ENCODE measurements at regions not wholly inside any gene's neighbourhood (a gene's known extent, or its start where the extent isn't known, plus 50 kb on each side); places are given as distances from the start of the nearest gene placed in this dataset.

GRCh38 chr6:44665683-44666082 is 278.2 kb downstream of the CDC5L start:
- H3K4me3 ChIP-seq (ENCODE audit: low read depth, low read length), result no peak overlapping the region
- no peak for DNase-seq (ENCODE audit: low read depth)
- no peak for TF ChIP-seq MYC (IDR thresholded peaks at IDR 0.05; ENCODE audit: low read depth, low read length)
- no peak for TF ChIP-seq MAX (IDR thresholded peaks at IDR 0.05; ENCODE audit: low read depth, low read length)
- TF ChIP-seq CTCF (IDR thresholded peaks at IDR 0.05; ENCODE audit: low read depth, low read length), result no peak
- TF ChIP-seq POLR2A (IDR thresholded peaks at IDR 0.05; ENCODE audit: extremely low read depth, insufficient read length), result no peak

- no peak for TF ChIP-seq MAX (IDR thresholded peaks at IDR 0.05; ENCODE audit: low read depth, low read length)
- TF ChIP-seq POLR2A (IDR thresholded peaks at IDR 0.05; ENCODE audit: extremely low read depth, insufficient read length), result no peak
- TF ChIP-seq CTCF (IDR thresholded peaks at IDR 0.05; ENCODE audit: low read depth, low read length), result no peak
- TF ChIP-seq MYC (IDR thresholded peaks at IDR 0.05; ENCODE audit: low read depth, low read length), result no peak
- H3K4me3 ChIP-seq (ENCODE audit: low read depth, low read length), result no peak overlapping the region
- DNase-seq (ENCODE audit: low read depth), result no peak
These were observed 278.8 kb downstream of the CDC5L start for GRCh38 chr6:44666324-44666723.

- no peak for TF ChIP-seq CTCF (IDR thresholded peaks at IDR 0.05; ENCODE audit: low read depth, low read length)
- TF ChIP-seq MAX (IDR thresholded peaks at IDR 0.05; ENCODE audit: low read depth, low read length), result no peak
- no peak for TF ChIP-seq MYC (IDR thresholded peaks at IDR 0.05; ENCODE audit: low read depth, low read length)
- TF ChIP-seq POLR2A (IDR thresholded peaks at IDR 0.05; ENCODE audit: extremely low read depth, insufficient read length), result no peak
- DNase-seq (ENCODE audit: low read depth), result no peak
- H3K4me3 ChIP-seq (ENCODE audit: low read depth, low read length), result no peak overlapping the region
These were observed 279.7 kb downstream of the CDC5L start for GRCh38 chr6:44667226-44667625.

GRCh38 chr6:44667668-44668390 is 280.3 kb downstream of the CDC5L start:
- H3K4me3 ChIP-seq (ENCODE audit: low read depth, low read length), result no peak overlapping the region
- TF ChIP-seq POLR2A (IDR thresholded peaks at IDR 0.05; ENCODE audit: extremely low read depth, insufficient read length) (no peak), CTCF (IDR thresholded peaks at IDR 0.05; ENCODE audit: low read depth, low read length) (peak; percentile 46), MYC (IDR thresholded peaks at IDR 0.05; ENCODE audit: low read depth, low read length) (no peak), MAX (IDR thresholded peaks at IDR 0.05; ENCODE audit: low read depth, low read length) (no peak)
- DNase-seq (ENCODE audit: low read depth), result peak; percentile 34

GRCh38 chr6:44668391-44668930 is 281.0 kb downstream of the CDC5L start:
- no peak for DNase-seq (ENCODE audit: low read depth)
- H3K4me3 ChIP-seq (ENCODE audit: low read depth, low read length), result no peak overlapping the region
- TF ChIP-seq MYC (IDR thresholded peaks at IDR 0.05; ENCODE audit: low read depth, low read length) (no peak), MAX (IDR thresholded peaks at IDR 0.05; ENCODE audit: low read depth, low read length) (no peak), CTCF (IDR thresholded peaks at IDR 0.05; ENCODE audit: low read depth, low read length) (no peak), POLR2A (IDR thresholded peaks at IDR 0.05; ENCODE audit: extremely low read depth, insufficient read length) (no peak)
